SK-N-MC (cell line): ENCODE measurements at regions not wholly inside any gene's neighbourhood (a gene's known extent, or its start where the extent isn't known, plus 50 kb on each side); places are given as distances from the start of the nearest gene placed in this dataset.

Source experiments
- EZH2 ChIP-seq: fragments of 200-600 bp; sonication (generic); IDR thresholded peaks from one replicate; pipeline ENCODE4 v1.6.1; 2017; ENCODE audit warnings: antibody characterized with exemption
- POLR2AphosphoS5 ChIP-seq: IDR thresholded peaks from 2 replicates; pipeline ENCODE4 v1.6.1; 2012; ENCODE audit warnings: mild to moderate bottlenecking, low read depth, low read length, borderline replicate concordance

DNA sequence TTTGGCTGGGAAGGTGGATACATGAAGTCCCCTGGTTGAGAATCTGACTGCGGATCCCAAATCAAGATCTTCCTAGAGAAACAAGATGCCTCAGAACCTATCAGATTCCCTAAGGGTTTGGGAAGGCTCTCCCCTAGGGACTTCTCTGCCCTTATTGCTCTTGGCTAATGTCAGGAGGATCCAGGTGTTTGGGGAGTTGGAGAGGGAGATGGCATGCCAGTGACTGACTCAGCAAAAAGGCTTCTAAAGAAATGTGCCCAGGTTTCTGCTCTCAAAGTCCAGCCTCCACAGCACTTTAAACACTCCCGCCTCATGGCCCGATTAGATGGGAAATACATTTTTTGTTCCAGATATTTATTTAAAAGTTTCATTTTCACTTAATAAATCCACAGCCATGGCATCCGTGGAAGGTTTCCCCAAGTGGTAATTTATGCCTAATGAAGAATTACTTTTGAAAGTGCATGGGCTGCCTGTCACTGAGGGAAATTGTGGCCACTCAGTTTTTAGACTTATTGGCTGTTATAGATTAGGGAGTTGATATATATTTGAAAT, 156.4 kb downstream of the OSR1 start:
- no peak for TF ChIP-seq EZH2
- TF ChIP-seq POLR2AphosphoS5, result no peak
